ENCODE measurements at regions not wholly inside any gene's neighbourhood (a gene's known extent, or its start where the extent isn't known, plus 50 kb on each side); places are given as distances from the start of the nearest gene placed in this dataset.

DNA sequence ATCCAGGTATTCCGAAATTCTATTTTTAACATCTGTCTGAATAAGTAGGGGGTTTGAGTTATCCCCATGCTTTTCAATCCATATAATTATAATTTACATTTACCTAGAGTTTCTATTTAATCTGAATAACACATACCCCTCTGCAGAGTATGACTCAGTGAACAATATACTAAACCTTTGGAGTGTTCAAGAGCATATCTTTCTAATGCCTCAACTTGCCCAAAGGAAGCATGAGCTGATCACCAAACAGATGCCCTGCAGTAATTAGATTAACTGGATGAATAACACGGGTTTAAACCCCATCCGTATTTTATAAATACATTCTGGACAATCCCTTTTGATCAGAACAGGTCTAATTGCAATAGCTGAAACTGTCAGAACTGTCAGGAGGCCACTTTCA, 897.1 kb downstream of the TFAP2A start:
- H3K4me1 ChIP-seq (ENCODE audit: insufficient read depth), result peaks cover 1% of the 10 kb centered on the region
- no peak overlapping the region for H3K4me3 ChIP-seq (ENCODE audit: low read depth, low read length)
- WGBS, result 83% methylated on average over 3 of the region's 3 CpGs
- no peaks in the 10 kb centered on the region for H3K36me3 ChIP-seq (ENCODE audit: insufficient read depth)
- DNase-seq (ENCODE audit: extremely low spot score), result no peak
- H3K27ac ChIP-seq (ENCODE audit: low read depth), result no peak overlapping the region

DNA sequence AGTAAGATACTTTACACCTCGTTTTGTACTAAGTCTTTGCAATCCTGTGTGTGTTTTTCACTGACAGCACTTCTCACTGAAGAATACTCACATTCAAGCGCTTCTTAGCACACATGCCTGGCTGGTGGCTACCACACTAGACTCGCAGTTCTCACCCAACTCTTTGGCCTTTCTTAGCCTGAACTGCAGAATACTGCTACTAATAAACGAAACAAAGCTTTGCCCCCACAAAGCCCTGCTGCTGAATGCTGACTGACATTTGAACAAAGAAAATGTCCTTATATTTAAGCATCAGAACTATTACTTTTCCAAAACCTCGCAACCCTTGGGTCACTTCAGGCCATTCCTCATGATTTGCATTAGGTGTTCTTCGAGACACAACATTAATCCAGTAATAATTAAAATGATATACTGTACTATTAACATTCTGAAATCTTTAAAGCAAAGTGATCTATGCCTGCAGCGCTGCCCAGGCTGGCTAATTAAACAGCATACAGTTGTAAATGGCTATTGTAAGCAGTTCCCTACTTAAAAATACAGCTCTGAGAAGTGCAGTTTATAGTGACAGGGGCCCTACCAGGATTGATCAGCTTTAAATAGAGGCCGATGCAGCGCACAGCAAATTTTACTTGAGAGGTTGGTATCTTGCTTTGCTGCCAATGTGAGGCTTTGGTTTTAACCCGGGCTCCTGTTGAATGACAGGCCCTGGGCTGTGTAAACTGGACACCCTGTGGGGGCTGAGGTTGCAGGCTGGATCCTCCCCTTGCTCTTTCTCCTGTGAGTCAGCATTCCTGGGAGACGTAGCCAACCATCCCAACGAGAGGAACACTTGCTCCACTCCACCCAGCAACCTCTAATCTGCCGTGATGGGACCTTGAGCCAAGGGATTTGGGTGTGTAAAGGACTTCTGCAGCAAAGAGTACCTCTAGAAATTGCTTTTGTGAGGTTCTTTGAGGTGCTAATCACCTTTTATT, 899.0 kb downstream of the TFAP2A start:
- no peak for DNase-seq (ENCODE audit: extremely low spot score)
- WGBS, result 56% methylated on average over 13 of the region's 13 CpGs

DNA sequence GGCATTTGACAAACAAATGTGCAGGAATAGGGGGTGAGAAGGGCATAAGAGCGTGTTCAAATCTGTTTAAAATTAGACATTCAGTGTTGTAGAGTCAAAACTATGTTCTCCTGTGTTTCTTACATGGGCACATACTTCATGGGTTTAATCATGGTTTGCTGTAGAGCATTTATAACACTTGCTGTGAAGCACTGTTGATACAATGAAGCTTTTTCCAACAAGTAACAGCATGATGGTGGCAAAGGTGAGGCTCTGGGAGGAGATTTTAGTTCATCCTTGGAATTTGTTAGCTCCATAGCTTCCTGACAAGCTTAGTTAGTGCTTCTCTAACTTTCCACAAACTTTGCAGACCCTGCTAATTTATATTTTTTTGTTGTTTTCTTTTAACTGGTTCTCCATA, 900.7 kb downstream of the TFAP2A start:
- WGBS, result 89% methylated on average over 1 of the region's 1 CpG
- Histone ChIP-seq H3K36me3 (ENCODE audit: insufficient read depth) (no peaks in the 10 kb centered on the region), H3K27ac (ENCODE audit: low read depth) (no peak overlapping the region), H3K4me3 (ENCODE audit: low read depth, low read length) (no peak overlapping the region), H3K4me1 (ENCODE audit: insufficient read depth) (peaks cover 1% of the 10 kb centered on the region)
- no peak for DNase-seq (ENCODE audit: extremely low spot score)

More for the DNA sequence above, 899.0 kb downstream of the TFAP2A start:
- no peaks in the 10 kb centered on the region for H3K36me3 ChIP-seq (ENCODE audit: insufficient read depth)
- no peak overlapping the region for H3K27ac ChIP-seq (ENCODE audit: low read depth)
- H3K4me1 ChIP-seq (ENCODE audit: insufficient read depth), result peaks cover 1% of the 10 kb centered on the region
- H3K4me3 ChIP-seq (ENCODE audit: low read depth, low read length), result no peak overlapping the region

DNA sequence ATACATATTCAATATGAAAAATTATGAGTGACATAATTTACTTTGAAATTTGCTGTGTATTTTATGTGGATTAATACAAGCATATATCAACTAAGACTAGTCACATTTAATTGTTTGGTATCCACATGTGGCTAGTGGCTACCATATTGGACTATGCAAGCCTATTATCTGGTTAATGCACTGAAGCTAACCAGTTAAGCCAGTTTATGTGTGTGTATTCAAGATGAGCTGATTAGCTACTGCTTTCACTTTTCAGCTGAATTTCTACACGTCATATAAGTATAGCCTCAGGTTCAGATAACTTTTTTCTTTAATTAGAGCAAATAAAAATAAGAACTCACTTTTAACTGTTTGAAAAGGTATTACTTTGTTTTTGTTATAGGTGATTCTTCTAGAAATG, 903.7 kb downstream of the TFAP2A start:
- H3K27ac ChIP-seq (ENCODE audit: low read depth), result no peak overlapping the region
- 74% methylated on average over 1 of the region's 1 CpG for WGBS
- peaks cover 1% of the 10 kb centered on the region for H3K4me1 ChIP-seq (ENCODE audit: insufficient read depth)
- DNase-seq (ENCODE audit: extremely low spot score), result no peak
- no peaks in the 10 kb centered on the region for H3K36me3 ChIP-seq (ENCODE audit: insufficient read depth)
- H3K4me3 ChIP-seq (ENCODE audit: low read depth, low read length), result no peak overlapping the region

DNA sequence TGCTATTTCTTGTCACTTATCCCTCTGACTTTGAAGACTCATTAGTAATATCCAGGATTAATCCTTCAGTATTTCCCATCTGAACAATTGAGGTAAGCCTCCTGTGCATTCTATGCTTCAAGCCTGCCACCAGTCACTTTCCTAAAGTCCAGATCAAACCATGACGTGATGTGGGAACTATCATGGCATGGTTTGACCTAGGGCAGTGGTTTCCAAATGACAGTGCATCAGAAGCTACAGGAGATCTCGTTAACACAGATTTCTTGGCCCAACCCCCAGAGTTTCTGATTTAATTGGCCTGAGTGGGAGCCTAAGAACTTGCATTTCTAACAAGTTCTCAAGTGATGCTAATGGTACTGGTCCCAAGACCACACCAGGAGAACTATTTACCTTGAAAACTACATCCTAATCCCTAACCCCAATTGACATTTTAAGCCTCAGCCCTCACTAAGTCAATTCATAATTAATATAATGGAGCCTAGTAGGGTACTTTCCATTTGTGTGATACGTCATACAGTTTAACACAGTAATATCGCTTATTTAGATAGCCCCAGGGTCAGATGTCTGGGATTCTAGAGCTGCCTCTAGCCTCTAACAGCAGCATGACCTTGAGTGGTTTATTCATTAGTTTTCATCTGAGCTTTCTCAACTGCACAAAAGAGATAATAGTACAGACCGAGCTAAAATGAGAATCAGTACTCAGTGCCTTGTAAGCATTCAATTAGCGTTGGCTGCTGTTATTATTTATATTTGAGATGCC, 907.6 kb downstream of the TFAP2A start:
- WGBS, result 83% methylated on average over 6 of the region's 6 CpGs
- H3K4me1 ChIP-seq (ENCODE audit: insufficient read depth), result no peaks in the 10 kb centered on the region
- no peak for DNase-seq (ENCODE audit: extremely low spot score)
- no peaks in the 10 kb centered on the region for H3K36me3 ChIP-seq (ENCODE audit: insufficient read depth)
- H3K27ac ChIP-seq (ENCODE audit: low read depth), result no peak overlapping the region
- H3K4me3 ChIP-seq (ENCODE audit: low read depth, low read length), result no peak overlapping the region

DNA sequence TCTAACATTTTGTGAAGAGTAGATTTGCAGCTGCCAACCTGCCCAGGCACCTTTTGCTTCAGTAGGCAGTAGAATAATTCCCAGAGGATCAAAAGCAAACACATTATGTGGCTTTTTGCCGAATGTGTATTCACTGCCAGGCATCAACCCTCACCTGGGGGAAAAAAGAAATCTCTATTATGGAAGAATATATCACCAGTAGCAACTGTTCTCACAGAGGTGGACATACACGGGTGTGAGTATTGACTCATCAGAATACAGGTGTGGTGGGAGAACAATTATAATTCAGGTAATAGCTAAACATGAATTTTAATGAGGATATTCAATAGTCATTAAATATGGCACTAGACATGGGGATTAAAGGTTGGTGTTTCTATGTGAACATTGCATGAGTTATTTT, 910.7 kb downstream of the TFAP2A start:
- whole genome bisulfite sequencing, result 82% methylated on average over 2 of the region's 2 CpGs
- H3K4me3 ChIP-seq (ENCODE audit: low read depth, low read length), result no peak overlapping the region
- no peak for DNase-seq (ENCODE audit: extremely low spot score)
- H3K36me3 ChIP-seq (ENCODE audit: insufficient read depth), result no peaks in the 10 kb centered on the region
- H3K27ac ChIP-seq (ENCODE audit: low read depth), result no peak overlapping the region
- H3K4me1 ChIP-seq (ENCODE audit: insufficient read depth), result no peaks in the 10 kb centered on the region

DNA sequence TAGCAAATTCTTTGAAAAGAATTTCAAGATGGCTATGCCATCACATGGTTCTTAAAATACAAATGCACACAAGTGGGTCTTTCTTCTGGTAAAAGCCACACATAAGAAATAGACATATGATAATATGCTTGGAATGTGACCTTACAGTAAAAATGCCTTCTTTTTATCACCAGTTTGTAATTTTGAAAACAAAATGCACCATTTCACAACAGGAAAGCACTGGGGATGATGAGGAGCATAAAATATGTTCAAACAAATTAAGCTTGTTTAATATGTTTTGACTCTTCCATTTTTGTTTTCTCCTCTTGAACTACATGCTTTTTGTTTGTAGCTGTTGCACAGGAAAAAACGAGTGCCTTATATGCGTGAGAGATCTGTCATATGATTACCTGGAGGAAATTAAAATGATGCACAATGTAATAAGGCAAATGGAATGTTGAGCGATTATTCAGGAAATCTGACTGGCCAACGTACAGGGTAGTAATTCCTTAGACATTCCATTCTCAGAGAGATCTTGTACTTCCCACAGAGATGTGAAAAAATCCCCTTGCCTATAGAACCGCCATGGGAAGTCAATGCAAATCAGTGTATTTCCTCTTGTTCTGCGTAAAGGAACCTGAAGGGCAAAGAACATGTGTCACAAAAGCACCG, 911.6 kb downstream of the TFAP2A start:
- no peaks in the 10 kb centered on the region for H3K4me1 ChIP-seq (ENCODE audit: insufficient read depth)
- DNase-seq (ENCODE audit: extremely low spot score), result no peak
- H3K36me3 ChIP-seq (ENCODE audit: insufficient read depth), result no peaks in the 10 kb centered on the region
- WGBS, result 55% methylated on average over 7 of the region's 7 CpGs
- no peak overlapping the region for H3K27ac ChIP-seq (ENCODE audit: low read depth)
- no peak overlapping the region for H3K4me3 ChIP-seq (ENCODE audit: low read depth, low read length)

DNA sequence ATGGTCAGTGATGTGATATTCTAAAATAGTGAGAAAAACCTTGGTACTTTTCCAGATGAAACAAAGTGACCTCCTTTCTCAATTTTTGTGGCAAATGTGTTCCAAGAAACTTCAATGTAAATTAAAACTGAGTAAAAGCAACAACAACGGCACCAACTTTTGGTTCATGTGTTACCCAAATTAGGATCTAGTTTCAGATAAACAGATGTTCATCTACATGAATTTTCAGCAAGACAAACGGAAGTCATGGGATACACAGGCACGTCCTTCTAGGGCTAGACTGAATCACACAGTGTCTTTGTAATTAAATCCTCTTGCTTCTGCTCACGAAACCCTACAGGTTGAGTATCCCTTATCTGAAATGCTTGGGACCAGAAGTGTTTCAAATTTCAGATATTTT, 915.2 kb downstream of the TFAP2A start:
- no peak overlapping the region for H3K27ac ChIP-seq (ENCODE audit: low read depth)
- no peak for DNase-seq (ENCODE audit: extremely low spot score)
- H3K4me3 ChIP-seq (ENCODE audit: low read depth, low read length), result no peak overlapping the region
- 71% methylated on average over 4 of the region's 4 CpGs for WGBS
- no peaks in the 10 kb centered on the region for H3K36me3 ChIP-seq (ENCODE audit: insufficient read depth)
- H3K4me1 ChIP-seq (ENCODE audit: insufficient read depth), result no peaks in the 10 kb centered on the region

DNA sequence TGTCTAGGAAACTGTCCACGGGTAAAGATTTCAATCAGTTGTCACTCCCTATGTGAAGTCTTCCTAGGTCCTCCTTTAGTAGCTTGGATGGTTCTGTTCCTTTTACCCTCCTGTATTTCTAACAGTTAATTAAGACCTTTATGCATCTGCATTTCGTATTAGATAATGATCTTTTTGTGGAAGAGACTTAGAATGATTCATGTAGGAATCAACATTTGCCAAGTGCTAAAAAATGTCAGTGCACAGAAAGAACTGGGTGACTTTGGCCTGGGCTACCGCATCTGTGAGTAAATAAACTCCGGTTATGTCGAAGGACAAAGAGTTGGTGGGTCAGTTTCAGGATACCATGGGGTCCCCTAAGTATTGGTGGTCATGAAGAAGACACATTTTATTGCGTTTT, 918.0 kb downstream of the TFAP2A start:
- WGBS, result 81% methylated on average over 6 of the region's 6 CpGs
- Histone ChIP-seq H3K27ac (ENCODE audit: low read depth) (no peak overlapping the region), H3K4me1 (ENCODE audit: insufficient read depth) (no peaks in the 10 kb centered on the region), H3K4me3 (ENCODE audit: low read depth, low read length) (no peak overlapping the region), H3K36me3 (ENCODE audit: insufficient read depth) (no peaks in the 10 kb centered on the region)
- DNase-seq (ENCODE audit: extremely low spot score), result no peak

DNA sequence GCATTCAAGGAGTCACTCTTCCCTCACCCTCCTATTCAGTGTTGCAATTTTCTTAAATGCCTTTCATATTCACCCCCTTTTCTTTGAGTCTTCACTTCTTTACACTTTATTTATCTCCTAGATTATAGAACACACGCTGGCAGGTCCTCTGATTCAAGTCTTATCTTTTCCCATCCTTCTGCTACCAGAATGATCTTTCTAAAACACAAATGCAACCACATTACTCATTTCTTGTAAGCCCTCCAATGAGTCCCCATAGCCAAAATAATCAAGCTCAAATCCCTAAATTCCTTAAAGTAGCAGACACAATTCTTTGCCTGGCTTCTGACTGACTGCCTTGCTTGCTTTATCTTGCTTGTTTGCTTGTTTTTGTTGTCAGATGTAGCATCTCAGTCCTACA, 920.0 kb downstream of the TFAP2A start:
- no peaks in the 10 kb centered on the region for H3K4me1 ChIP-seq (ENCODE audit: insufficient read depth)
- no peak overlapping the region for H3K4me3 ChIP-seq (ENCODE audit: low read depth, low read length)
- no peaks in the 10 kb centered on the region for H3K36me3 ChIP-seq (ENCODE audit: insufficient read depth)
- DNase-seq (ENCODE audit: extremely low spot score), result no peak
- 34% methylated on average over 1 of the region's 1 CpG for WGBS
- H3K27ac ChIP-seq (ENCODE audit: low read depth), result no peak overlapping the region

DNA sequence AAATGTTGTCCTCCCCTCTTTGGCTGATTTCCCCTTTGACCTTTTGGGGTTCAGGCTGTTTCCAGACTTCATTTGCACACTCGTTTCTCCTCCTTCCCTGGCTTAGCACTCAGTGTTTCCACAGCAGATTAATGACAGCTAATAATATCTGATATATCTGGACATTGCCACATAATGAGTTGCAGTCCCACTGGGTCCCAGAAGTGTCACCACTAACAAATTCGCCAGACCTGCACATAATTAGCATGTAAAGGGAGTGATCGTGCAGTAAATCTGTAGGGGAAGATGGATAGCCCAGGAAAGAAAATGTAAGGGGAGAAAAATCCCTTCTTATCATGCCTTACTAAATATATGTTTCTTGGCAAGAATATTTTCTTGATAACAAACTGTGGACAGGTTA, 922.1 kb downstream of the TFAP2A start:
- no peak for DNase-seq (ENCODE audit: extremely low spot score)
- Histone ChIP-seq H3K4me1 (ENCODE audit: insufficient read depth) (no peaks in the 10 kb centered on the region), H3K36me3 (ENCODE audit: insufficient read depth) (no peaks in the 10 kb centered on the region), H3K4me3 (ENCODE audit: low read depth, low read length) (no peak overlapping the region), H3K27ac (ENCODE audit: low read depth) (no peak overlapping the region)
- WGBS, result 53% methylated on average over 3 of the region's 3 CpGs

DNA sequence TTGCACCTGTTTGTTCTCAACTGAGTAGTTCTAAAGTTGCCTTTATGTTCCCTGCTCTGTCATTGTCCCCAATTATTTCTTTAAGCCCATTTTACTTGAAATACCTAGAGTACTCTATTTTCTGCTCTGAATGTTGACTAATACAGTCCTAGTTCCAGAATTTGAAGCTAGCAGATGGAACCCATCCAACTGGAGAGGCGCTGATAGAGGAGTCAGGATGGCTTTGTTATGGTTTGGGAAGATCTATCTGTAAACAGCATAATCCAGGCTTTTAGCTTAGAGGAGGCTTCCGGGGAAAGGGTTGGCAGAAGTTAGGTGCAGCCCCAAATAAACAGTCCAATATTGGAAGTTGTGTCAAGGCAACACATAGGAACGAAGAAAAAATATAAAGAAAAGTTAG, 927.7 kb downstream of the TFAP2A start:
- H3K4me1 ChIP-seq (ENCODE audit: insufficient read depth), result no peaks in the 10 kb centered on the region
- H3K27ac ChIP-seq (ENCODE audit: low read depth), result no peak overlapping the region
- H3K4me3 ChIP-seq (ENCODE audit: low read depth, low read length), result no peak overlapping the region
- no peaks in the 10 kb centered on the region for H3K36me3 ChIP-seq (ENCODE audit: insufficient read depth)
- 28% methylated on average over 3 of the region's 3 CpGs for whole genome bisulfite sequencing
- no peak for DNase-seq (ENCODE audit: extremely low spot score)

DNA sequence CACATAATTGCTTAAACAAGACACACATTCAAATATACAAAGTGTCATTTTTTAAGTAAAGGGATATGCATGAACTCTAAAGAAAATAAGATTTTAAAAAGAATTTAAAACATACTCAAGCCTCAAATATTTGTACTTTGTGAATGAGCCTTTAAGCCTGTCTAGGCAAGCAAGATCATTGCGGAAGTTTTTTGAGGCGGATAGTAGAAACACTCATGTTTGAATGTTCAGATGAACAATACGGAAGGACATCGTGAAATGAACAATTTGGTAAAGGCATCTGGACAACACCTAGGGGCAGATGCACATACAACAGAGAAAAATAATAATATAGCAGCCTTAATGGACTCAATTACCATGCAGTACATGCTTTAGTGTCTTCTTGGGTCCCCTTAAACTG, 928.9 kb downstream of the TFAP2A start:
- no peak for DNase-seq (ENCODE audit: extremely low spot score)
- no peak overlapping the region for H3K27ac ChIP-seq (ENCODE audit: low read depth)
- no peak overlapping the region for H3K4me3 ChIP-seq (ENCODE audit: low read depth, low read length)
- H3K4me1 ChIP-seq (ENCODE audit: insufficient read depth), result no peaks in the 10 kb centered on the region
- no peaks in the 10 kb centered on the region for H3K36me3 ChIP-seq (ENCODE audit: insufficient read depth)
- WGBS, result 92% methylated on average over 4 of the region's 4 CpGs

DNA sequence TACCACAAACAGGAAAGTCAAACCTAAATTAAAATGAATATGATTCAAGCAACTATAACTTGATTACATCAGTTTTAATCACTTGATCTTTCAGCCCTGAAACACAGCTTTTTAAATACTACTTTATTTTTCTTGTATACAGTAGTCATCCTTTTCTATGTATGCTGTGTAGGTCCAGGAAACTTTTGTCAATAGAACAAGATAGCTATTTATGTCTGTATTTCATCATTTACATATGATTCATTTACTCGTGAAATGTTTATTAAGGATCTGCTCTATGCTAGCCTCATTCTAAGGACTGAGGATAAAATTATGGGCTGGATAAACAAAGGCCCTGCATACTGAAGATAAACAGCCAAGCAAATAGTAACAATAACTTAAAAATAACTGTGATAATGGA, 930.2 kb downstream of the TFAP2A start:
- no peaks in the 10 kb centered on the region for H3K36me3 ChIP-seq (ENCODE audit: insufficient read depth)
- H3K4me3 ChIP-seq (ENCODE audit: low read depth, low read length), result no peak overlapping the region
- no peak overlapping the region for H3K27ac ChIP-seq (ENCODE audit: low read depth)
- 41% methylated on average over 1 of the region's 1 CpG for WGBS
- DNase-seq (ENCODE audit: extremely low spot score), result no peak
- no peaks in the 10 kb centered on the region for H3K4me1 ChIP-seq (ENCODE audit: insufficient read depth)
